ENCODE measurements at regions not wholly inside any gene's neighbourhood (a gene's known extent, or its start where the extent isn't known, plus 50 kb on each side); places are given as distances from the start of the nearest gene placed in this dataset.
"Not testable (repeated sequence)": the region's sequence is repeated elsewhere in the genome, so short reads cannot be mapped to it uniquely, and the experiment has no call there.

GRCh38 chr3:6657591-6657990 lies 203.3 kb upstream of the GRM7 start:
- DNase-seq: no peak

DNA sequence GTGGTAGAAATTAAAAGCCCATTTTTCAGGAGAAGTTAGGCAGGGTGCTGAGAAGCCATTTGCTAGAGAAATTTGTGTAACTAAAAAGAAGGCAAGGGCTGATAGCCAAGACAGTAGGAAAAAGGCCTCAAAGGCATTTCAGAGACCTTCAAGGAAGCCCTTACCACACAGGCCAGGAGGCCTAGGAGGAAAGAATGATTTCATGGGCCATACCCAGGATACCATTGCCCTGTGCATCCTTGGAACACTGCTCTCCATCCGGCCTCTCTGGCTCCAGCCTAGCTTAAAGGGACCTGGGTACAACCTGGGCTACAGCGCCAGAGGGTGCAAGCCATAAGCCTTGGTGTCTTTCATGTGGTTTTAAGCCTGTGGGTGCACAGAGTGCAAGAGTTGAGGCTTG lies 193.6 kb upstream of the GRM7 start:
- DNase-seq: no peak

GRCh38 chr3:6671363-6671762 lies 189.6 kb upstream of the GRM7 start:
- no peak for DNase-seq

GRCh38 chr3:6679510-6679909 lies 181.4 kb upstream of the GRM7 start:
- no peak for DNase-seq

DNA sequence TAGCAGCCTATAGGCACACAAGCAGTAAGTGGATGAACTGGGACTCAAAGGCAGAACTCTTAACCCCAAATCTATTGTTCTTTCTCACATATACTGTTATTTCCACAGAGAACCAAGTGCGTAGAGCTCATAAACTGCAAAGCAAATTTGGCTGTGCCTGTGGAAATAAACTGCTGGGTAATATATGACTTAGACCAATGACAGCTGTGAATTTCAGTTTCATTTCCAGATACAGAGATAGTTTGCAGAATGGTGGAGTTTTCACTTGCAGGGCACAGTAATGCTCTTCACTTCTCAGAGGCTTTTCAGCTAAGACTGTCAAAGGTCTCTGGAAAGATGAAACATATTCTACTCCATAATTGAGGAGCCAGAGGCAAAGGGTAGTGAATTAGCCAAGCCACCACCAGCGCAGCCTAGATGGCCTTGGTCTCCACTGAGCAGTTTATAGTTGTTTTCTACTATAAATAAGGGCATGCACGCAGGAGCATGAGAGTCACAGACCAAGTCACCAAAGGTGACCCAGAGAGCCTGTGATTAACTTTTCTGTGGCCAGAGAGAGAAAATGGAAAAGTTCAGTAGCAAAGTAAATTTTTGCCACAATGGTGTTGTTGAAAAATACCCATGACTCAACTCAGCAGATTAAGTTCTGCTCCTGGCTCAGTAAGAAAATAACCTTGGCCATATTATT lies 180.7 kb upstream of the GRM7 start:
- DNase-seq: no peak

- no peak for DNase-seq
Observed at GRCh38 chr3:6697285-6697684, 163.6 kb upstream of the GRM7 start.

DNA sequence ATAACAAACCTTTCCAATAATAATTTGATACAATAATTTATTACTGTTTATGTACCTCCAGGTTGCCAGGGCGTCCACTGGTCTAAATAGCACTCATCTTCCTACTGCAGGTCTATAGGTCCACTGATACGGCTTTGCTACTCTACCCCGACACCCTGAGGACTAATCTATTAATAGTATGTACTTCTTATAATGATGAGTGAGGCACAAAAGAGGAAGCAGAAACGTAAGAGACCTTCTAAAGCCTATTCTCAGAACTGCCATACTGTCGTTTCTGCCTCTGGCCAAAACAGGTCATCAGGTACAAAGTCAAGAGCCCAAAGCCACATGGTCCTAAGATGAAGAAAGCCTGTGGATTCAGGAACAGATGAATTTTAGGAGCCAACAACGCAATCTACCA lies 163.2 kb upstream of the GRM7 start:
- DNase-seq: no peak

DNA sequence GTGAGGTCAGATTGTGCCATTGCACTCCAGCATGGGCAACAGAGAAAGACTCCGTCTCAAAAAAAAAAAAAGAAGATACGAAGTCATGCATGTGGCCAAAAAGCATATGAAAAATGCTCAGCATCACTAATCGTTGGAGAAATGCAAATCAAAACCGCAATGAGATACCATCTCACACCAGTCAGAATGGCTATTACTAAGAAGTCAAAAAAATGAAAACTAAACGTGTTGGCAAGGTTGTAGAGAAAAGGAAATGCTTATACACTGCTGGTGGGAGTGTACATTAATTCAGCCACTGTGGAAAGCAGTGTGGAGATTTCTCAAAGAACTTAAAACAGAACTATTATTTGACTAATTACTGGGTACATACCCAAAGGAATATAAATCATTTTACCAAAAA lies 156.1 kb upstream of the GRM7 start:
- not testable (repeated sequence) for DNase-seq

DNA sequence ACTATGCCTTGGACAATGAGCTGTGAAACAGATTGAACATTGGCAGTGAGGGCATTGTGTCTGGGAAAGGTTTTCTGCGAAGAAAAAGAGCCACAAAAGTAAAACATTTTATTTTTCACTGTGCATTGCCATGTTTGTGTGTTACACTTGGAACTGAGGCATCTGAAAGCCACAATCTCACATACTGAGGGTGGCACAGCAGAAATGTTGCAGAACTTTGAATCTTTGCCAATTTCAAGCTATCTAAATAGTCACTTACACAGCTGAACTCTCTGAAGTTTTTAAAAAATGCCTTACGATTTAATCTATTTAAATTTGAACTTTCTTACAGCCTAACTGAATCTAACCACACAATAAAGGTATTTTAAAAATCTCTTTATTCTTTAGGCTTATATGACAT lies 154.1 kb upstream of the GRM7 start:
- DNase-seq: no peak

GRCh38 chr3:6709178-6709577 lies 151.7 kb upstream of the GRM7 start:
- no peak for DNase-seq

DNA sequence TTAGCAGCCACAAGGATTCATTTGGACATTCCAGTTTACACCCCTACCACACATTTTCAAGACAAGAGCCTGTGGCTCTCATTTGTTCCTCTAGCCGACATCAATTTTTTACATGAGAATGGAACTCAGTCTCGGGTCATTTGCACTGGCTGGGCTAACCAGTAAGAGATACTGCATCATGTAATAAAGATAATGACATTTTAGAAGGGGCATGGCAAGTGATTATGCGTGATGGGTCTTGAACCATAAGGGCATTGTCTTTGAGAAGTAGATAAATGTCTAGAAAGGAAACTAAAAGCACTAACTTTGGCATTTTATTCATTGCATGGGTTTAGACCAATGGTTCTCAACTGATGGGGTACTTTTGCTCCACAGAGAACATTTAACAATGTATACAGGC lies 146.0 kb upstream of the GRM7 start:
- DNase-seq: no peak

GRCh38 chr3:6716420-6716819 lies 144.5 kb upstream of the GRM7 start:
- DNase-seq: no peak

- no peak for DNase-seq
Observed at GRCh38 chr3:6717026-6717943, 143.6 kb upstream of the GRM7 start.

GRCh38 chr3:6719999-6720398 lies 140.9 kb upstream of the GRM7 start:
- DNase-seq: no peak

DNA sequence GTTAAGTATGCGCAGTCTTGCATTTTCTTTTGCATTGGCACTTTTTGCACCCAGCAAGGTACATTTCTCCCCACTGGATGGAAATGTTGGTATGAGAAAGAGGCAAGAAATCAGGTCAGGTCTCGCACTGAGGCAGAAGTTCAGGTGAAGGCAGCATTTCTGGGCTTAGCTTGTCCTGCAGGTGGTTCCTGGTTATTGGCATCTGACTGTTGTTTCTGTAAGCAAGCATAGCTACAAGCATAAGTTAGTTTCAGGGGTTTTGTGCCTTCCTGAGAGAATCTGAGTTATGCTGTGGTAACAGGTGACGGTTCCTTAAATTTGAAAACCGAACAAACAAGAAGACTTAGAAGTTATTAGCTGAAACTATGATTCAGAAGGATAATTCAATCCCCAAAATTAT lies 139.4 kb upstream of the GRM7 start:
- no peak for DNase-seq

DNA sequence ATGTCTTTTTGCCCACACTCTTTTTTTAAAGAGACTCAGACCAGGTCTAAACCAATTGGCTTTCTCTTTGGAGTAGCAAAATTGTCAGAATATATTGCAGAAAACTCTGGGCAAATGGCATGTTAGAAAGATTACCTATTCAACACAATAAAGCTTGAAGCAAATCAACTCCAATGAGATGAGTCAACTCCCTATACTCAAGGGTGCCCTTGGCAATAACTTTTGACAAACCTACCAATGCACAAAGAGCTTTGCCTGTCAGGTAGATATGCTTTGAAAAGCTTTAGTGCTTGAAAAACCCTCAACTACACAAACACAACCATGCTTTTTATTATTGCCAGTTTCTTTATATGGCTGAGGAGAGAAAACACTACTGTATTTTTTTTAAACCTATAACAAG lies 137.7 kb upstream of the GRM7 start:
- DNase-seq: no peak

GRCh38 chr3:6726811-6727210 lies 134.1 kb upstream of the GRM7 start:
- DNase-seq: no peak

- no peak for DNase-seq
Observed at GRCh38 chr3:6732807-6733206, 128.1 kb upstream of the GRM7 start.

DNA sequence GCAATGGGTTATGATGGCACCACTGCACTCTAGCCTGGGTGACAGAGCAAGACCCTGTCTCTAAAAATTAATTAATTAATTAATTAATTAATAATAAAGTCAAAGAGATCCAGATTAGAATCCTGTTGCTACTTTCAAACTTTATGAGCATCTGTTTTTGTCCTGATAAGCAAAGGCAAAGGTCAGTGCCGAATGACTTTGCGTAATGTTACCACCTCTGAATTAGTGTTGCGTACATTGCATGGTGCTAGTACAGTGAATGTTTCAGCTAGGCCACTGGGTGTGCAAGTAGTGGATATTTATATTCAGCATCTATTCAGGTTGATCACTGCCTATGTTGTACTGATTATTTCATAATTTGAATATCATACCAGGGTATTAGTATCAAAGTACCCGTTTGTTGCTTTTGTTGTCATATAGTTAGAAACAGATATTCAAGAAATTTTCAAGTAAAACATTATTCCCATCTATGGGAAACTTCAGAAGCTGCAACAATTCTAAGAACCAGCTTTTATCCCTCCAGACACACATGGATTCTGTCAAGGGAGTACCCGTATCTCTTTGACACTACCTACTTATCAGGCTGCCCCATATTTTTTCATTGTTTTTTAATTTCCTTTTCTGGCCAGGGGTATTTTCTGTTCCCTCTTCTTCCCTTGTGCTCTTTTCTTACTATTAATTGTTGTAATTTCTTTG lies 127.1 kb upstream of the GRM7 start:
- no peak for DNase-seq

DNA sequence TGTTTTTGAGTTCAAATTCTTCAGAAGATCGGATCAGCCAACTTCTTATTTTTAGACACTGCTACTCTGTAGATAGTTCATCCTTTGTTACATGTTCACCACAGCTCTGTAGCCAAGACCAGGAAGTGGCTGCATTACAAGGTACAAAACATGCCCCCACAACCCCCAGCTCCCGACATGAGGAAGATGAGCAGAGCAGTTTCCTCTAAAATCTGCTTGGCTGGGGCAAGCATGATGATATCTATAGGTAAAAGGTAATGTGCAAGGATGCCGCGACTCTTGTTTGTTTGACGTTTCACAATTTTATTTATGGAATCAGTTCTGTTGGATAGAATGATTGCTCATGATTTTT lies 126.5 kb upstream of the GRM7 start:
- DNase-seq: no peak

DNA sequence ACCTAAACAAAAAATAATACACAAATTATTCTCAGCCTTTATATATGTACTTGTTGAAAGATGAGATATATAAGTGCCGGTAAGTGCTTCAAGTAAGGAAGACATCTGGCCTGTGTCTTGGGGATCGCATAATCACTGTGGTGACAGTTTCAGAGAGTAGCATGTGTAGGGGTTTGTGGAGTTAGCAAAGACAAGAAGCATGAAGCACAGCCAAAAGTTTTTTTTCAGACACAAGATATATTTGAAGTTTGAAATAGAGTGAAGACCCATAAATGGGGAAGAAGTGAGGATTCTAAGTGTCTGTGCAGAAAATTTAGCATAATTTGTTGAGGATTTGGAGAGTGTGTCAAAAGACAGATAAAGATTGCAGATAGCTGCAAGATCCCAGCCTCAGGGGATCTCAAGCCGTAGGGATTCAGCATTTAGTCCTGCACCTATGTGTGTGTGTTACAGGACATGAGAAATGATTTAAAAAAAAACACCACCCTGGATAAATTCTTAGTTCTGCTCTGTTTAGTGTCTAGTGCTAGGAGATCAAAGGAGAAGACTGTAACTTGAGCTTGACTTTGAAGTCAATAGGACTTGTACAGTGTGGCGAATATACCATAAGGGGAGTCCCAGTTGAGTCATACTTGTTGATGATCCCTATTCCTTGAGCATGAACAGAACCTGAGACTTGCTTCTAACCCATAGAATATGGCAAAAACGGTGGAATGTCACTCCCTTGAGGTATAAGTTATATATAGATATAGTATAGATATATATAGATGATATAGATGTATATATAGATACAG lies 123.9 kb upstream of the GRM7 start:
- DNase-seq: no peak

DNA sequence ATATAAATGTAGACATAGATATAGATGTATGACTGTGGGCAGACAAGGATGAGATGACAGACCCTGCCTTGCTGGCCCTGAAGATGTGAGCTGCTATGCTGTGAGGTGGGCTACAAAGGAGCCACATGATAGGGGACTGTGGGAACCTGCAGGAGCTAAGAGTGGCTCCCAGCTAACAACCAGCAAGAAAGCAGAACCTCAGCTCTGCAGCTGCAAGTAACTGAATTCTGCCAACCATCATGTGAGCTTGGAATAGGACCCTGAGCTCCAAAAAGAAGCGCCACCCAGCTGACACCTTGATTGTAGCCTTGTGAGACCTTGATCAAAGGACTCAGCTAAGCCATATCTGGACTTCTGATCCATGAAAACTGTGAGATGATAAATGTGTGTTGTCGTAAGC lies 123.3 kb upstream of the GRM7 start:
- no peak for DNase-seq

DNA sequence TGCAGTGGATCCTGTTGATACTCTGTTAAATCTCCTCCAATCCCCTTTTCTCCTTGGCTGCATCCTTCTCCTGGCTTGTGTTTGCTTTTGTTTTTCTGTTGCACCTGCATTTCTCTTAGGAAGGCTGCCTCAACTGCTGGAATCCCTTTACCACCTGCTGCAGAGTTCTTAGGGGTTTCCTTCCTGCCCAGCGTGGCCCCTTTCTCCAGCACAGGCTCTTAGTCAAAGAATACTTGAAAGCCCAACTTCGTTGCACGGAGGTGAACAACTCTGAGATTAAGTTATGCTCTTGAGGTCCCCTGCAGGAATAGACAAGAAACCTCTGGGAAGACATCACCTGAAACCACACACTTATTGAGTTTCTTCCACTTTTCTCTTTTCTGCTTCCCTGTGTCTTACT lies 121.6 kb upstream of the GRM7 start:
- no peak for DNase-seq
